SH-SY5Y (cell line): ENCODE measurements at regions not wholly inside any gene's neighbourhood (a gene's known extent, or its start where the extent isn't known, plus 50 kb on each side); places are given as distances from the start of the nearest gene placed in this dataset.

ENCODE experiments used
- GATA2 ChIP-seq: IDR thresholded peaks from 2 replicates; pipeline ENCODE4 v1.6.1; 2011; ENCODE audit warnings: mild to moderate bottlenecking, low read depth, low read length
- GATA3 ChIP-seq: IDR thresholded peaks from 2 replicates; pipeline ENCODE4 v1.6.1; 2011; ENCODE audit warnings: low read depth, mild to moderate bottlenecking, low read length, moderate library complexity

- TF ChIP-seq GATA2 (no peak), GATA3 (no peak)
Observed at GRCh38 chr11:27563201-27563600, 56.6 kb upstream of the LIN7C start.
